ENCODE measurements at regions not wholly inside any gene's neighbourhood (a gene's known extent, or its start where the extent isn't known, plus 50 kb on each side); places are given as distances from the start of the nearest gene placed in this dataset.
"Not testable (repeated sequence)": the region's sequence is repeated elsewhere in the genome, so short reads cannot be mapped to it uniquely, and the experiment has no call there.

DNA sequence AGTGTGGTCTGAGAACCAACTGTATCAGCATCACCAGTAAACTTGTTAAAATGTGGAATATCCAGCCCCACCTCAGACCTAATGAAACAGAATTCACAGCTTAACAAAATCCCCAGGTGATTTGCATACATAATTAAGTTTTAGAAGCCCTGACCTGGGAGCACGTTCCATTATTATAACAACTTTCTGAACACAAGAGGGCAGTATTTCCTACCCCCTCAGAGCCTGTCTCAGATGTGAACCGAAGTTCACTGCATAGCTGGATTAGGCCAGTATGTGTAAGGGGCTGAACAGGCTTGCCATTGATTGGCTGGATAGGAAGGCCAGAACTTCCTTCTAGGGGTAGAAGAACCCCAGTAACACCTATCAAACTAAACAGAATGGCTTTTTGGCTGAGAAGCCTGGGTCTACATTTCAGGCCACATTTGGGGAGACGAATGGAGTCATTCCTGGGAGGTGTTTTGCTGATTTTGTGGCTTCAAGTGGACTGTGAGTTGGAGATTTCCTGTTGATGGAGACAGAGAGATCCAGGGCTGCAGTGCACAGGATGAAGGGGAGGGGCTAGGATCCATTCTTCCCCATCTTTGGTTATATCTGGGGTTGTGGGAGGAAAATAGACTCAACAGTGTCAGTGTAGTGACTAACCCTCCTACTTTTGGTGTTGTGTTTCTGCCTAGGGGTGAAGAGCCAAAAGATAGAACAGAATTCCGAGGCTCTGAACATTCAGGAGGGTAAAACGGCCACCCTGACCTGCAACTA lies 94.7 kb upstream of the OR4E1 start:
- DNase-seq (ENCODE audit: extremely low spot score, insufficient read length, low read depth) (no peak), FAIRE-seq (peak; percentile 60)

DNA sequence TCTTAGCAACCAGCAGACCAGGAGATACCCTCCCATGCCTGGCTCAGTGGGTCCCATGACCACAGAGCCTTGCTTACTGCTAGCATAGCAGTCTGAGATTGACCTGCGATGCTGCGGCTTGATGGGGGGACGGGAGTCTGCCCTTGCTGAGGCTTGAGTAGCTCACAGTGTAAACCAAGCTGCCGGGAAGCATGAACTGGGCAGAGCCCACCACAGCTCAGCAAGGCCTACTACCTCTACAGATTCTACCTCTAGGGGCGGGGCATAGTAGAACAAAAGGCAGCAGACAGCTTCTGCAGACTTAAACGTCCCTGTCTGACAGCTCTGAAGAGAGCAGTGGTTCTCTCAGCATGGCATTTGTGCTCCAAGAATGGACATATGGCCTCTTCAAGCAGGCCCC lies 86.7 kb upstream of the OR4E1 start:
- FAIRE-seq; DNase-seq (ENCODE audit: extremely low spot score, insufficient read length, low read depth): not testable (repeated sequence)

DNA sequence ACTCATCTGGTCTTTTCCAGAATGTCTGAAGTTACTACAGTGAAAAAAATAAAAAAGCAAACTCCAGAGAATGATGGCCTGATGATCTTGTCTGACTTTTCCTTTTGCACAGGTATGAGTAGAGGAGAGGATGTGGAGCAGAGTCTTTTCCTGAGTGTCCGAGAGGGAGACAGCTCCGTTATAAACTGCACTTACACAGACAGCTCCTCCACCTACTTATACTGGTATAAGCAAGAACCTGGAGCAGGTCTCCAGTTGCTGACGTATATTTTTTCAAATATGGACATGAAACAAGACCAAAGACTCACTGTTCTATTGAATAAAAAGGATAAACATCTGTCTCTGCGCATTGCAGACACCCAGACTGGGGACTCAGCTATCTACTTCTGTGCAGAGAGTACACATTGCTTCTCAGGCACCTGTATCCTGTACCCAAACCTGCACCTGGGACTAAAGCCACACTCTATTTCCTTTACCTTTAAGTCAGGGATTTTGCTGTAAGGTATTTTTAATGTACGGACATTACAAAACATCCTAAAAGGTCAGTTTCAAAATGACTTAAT lies 75.8 kb upstream of the OR4E1 start:
- no peak for FAIRE-seq

DNA sequence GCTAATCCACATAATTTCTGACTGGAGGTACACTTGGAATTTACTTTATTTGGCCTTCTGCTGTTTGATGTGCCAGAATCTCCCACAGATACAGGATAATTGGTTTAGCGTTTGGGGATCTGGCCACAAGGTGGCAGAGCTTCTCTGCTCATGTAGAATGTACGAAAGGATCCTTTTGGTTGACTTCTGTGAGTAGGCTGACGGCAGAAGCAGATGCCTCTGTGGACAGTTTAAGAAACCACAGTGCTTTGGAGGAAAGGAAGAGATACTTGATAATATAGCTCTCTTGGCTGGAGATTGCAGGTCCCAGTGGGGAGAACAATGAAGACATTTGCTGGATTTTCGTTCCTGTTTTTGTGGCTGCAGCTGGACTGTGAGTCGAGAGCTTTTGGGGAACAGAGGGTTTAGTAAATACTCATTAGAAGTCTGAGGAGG lies 75.3 kb upstream of the OR4E1 start:
- no peak for DNase-seq (ENCODE audit: extremely low spot score, insufficient read length, low read depth)
- peak; percentile 73 for FAIRE-seq

More for the DNA sequence above, 75.8 kb upstream of the OR4E1 start:
- no peak for DNase-seq (ENCODE audit: extremely low spot score, insufficient read length, low read depth)

DNA sequence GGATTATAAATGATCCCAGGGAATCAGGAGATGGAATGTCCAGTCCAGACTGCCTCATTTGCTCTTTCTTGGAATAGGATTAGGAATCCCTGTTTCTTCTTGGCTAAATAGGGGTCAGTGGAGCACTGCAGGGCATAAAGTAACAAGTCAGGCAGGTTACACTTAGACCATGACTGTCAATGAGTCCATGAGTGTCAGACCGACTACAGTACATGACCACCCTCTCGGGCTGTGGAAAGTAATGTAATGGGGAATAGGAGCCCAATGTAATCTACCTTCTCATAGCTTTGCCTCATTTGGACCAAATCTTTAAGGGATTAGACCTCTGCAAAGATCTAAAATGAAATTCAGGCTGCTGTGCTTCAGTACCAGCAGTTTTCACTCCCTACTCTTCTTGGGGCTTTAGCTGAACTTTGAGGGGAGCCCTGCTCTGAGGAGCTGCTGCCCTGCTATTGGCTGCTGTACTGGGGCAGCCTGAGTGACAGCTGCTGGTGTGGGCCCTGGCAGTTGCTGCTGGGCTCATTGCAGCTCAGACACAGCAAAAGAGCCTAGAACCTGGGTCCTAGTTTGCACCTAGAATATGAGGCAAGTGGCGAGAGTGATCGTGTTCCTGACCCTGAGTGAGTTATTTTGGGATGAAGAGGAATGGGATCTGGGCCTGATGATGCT lies 62.2 kb upstream of the OR4E1 start:
- FAIRE-seq, result no peak
- no peak for DNase-seq (ENCODE audit: extremely low spot score, insufficient read length, low read depth)

DNA sequence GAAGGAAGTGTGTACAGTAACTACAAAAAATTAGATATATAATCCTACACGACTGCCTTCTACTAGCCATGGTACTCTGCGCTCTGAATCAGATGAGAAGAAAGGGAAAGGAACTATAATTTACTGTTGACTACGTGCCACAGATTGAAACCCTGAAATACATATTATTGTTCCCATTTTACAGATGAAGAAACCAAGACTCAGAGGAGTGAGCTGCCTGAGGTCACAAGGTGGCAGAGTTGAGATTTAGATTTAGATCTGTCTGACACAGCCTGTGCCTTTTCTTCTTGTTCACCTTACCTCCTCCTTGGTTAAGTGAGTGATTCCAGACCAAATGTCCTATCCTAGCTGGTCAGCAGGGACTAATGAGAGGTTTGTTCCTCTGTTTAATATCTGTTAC lies 61.6 kb upstream of the OR4E1 start:
- FAIRE-seq (no peak), DNase-seq (ENCODE audit: extremely low spot score, insufficient read length, low read depth) (no peak)

DNA sequence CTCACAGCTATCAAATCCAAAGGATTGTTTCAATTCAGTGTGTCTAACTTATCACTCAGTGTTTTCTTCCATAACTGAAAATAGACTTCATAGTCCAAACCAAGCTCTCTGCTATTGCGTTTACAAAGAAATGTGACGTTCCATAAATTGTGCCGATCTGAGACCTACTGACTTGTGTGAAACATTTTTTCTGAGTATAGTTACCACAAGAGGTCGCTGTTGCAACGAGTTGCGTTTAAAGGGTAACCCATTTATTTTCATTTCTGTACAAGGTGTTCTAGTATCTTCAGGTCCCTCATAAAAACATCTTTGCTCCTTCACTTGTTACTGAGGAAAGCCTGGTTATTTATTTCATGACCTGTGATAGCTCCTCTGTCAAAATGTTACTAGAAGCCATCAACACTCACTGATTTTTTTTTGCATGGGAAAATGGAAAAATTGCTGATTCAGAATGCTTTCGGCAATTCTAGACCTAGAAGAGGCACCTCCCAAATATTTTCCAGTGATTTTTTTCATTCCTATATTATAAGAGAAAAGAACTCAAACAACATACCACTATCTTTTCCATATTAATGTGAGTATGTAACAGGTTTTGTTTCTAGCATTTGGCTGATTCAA lies 60.9 kb upstream of the OR4E1 start:
- FAIRE-seq (peak; percentile 72), DNase-seq (ENCODE audit: extremely low spot score, insufficient read length, low read depth) (no peak)

DNA sequence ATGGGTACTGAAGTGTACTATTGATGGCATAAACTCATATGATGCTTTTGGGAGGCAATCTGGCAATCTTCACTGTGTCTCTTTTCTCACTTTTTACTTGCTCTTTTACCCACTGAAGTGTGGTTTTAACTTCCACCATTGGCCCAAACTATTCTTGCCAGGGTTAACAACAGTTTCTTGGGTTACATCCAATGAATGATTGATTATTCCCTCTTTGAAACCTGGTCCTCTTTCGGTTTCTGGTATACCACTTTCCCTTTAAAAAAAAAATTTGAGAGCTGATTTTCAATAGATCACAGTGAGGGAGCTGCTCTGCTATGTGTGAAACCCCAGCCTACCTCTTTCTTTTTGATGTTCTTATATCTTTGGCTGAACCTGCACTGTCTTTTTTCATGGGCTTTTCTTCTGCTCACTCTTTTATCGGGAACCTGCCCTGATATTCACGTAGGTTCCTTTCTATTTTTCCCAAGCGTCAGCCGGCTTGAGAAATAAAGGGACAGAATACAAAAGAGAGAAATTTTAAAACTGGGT lies 56.1 kb upstream of the OR4E1 start:
- FAIRE-seq, result no peak
- DNase-seq (ENCODE audit: extremely low spot score, insufficient read length, low read depth), result no peak

DNA sequence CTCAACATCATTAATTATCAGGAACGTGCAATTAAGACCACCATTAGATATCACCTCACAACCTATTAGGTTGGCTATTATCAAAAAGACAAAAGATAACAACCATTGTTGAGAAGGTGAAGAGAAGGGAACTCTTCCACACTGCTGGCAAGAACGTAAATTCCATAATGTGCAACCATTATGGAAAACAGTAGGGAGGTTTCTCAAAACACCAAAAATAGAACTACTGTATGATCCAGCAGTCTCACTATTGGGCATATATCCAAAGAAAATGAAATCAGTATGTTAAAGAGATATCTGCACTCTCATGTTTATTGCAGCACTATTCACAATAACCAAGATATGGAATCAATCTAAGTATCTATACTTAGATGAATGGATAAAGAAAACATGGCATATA lies 51.6 kb upstream of the OR4E1 start:
- FAIRE-seq (no peak), DNase-seq (ENCODE audit: extremely low spot score, insufficient read length, low read depth) (no peak)

DNA sequence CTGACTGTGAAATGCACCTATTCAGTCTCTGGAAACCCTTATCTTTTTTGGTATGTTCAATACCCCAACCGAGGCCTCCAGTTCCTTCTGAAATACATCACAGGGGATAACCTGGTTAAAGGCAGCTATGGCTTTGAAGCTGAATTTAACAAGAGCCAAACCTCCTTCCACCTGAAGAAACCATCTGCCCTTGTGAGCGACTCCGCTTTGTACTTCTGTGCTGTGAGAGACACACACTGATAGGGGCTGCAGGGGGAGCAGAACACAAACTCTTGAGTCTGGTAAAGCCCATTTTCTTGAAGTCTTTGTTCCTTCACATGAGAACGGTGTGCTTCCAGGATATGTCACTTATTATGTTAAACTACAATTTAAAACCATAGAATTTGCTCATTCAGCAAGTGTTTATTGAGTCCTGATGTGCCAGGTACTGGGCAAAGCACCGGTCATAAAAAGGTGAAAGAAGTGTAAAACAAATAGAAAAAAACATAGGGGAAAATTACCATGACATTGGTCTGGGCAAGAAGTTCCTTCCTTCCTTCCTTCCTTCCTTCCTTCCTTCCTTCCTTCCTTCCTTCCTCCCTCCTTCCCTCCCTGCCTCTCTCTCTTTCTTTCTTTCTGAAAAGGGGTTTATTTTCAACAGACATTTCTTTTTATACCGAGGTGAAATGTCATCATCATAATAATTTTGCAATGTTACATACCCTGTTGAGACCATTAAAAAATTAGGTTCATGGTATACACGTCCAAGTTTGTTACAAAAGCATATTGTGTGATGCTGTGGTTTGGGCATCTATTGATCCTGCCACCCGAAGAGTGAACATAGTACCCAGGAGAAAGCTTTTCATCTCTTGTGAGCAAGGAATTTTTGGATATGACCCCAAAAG lies 50.7 kb upstream of the OR4E1 start:
- DNase-seq (ENCODE audit: extremely low spot score, insufficient read length, low read depth) (no peak), FAIRE-seq (no peak)

DNA sequence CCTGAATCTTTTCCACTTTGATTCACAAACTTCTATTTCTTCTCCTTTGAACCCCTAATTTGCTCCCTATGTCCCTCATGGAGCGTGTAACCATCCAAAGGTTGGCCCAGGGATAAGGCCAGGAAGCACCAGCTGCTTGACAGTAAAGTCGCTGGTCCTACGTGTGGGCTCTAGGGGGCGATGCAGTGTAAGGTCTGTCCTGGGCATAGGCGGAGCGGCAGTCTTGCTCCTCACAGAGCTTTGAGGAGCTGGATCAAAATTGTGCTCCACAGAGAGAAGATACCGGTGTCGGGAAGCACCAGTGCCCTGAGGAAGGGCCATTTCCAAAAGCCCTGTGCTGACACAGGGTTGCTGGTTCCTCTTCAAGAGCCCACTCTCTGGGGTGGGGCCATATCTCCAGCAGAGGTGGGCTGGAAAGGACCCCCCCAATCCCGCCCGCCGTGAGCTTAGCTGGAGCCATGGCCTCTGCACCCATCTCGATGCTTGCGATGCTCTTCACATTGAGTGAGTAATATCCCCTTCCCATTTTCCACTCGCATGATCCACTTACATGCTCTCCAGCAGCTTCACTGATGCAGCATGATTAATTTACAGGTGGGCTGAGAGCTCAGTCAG lies 49.9 kb upstream of the OR4E1 start:
- no peak for DNase-seq (ENCODE audit: extremely low spot score, insufficient read length, low read depth)
- no peak for FAIRE-seq
